GM23248 (cell line): ENCODE measurements at regions not wholly inside any gene's neighbourhood (a gene's known extent, or its start where the extent isn't known, plus 50 kb on each side); places are given as distances from the start of the nearest gene placed in this dataset.

Experiments
- DNase-seq: peaks from one replicate; pipeline ENCODE4 v3.0.0-alpha.2; 2015
- H2AFZ ChIP-seq: fragments of 200-600 bp; sonication (generic); 2 replicates; pipeline ENCODE4 v1.6.1; 2016; ENCODE audit warnings: antibody characterized with exemption
- H3F3A ChIP-seq: fragments of 200-600 bp; sonication (generic); 2 replicates; pipeline ENCODE4 v1.6.1; 2016; ENCODE audit warnings: mild to moderate bottlenecking, antibody characterized with exemption, mixed run types; ENCODE audit not compliant: insufficient read depth
- H3K27ac ChIP-seq: fragments of 200-600 bp; sonication (generic); 2 replicates; pipeline ENCODE4 v1.5.1; 2016; ENCODE audit warnings: mild to moderate bottlenecking
- H3K27me3 ChIP-seq: fragments of 200-600 bp; sonication (generic); replicated peaks from 2 replicates; pipeline ENCODE4 v1.6.1; 2016; ENCODE audit warnings: mild to moderate bottlenecking; ENCODE audit not compliant: insufficient read depth
- H3K36me3 ChIP-seq: fragments of 200-600 bp; sonication (generic); 2 replicates; pipeline ENCODE4 v1.6.1; 2016; ENCODE audit warnings: low read depth, mild to moderate bottlenecking
- H3K4me1 ChIP-seq: fragments of 200-600 bp; sonication (generic); 2 replicates; pipeline ENCODE4 v1.6.1; 2016; ENCODE audit warnings: mild to moderate bottlenecking; ENCODE audit not compliant: insufficient read depth
- H3K4me2 ChIP-seq: fragments of 200-600 bp; sonication (generic); one replicate; pipeline ENCODE4 v1.6.1; 2016; ENCODE audit warnings: mild to moderate bottlenecking; ENCODE audit not compliant: unreplicated experiment
- H3K4me3 ChIP-seq: fragments of 200-600 bp; sonication (generic); 2 replicates; pipeline ENCODE4 v1.5.1; 2016; ENCODE audit warnings: mild to moderate bottlenecking
- H3K79me2 ChIP-seq: fragments of 200-600 bp; sonication (generic); 2 replicates; pipeline ENCODE4 v1.6.1; 2016; ENCODE audit warnings: mild to moderate bottlenecking; ENCODE audit not compliant: insufficient read depth
- H3K9ac ChIP-seq: fragments of 200-600 bp; sonication (generic); 2 replicates; pipeline ENCODE4 v1.6.1; 2016; ENCODE audit warnings: mild to moderate bottlenecking
- H3K9me2 ChIP-seq: fragments of 200-600 bp; sonication (generic); 2 replicates; pipeline ENCODE4 v1.6.1; 2016; ENCODE audit warnings: mixed run types, mild to moderate bottlenecking, moderate library complexity; ENCODE audit not compliant: insufficient read depth
- H3K9me3 ChIP-seq: fragments of 200-600 bp; sonication (generic); one replicate; pipeline ENCODE4 v1.6.1; 2017; ENCODE audit warnings: low read depth
- H4K20me1 ChIP-seq: fragments of 200-600 bp; sonication (generic); 2 replicates; pipeline ENCODE4 v1.6.0; 2016; ENCODE audit not compliant: insufficient read depth
- EZH2 ChIP-seq: fragments of 200-600 bp; sonication (generic); IDR thresholded peaks from 2 replicates; pipeline ENCODE4 v1.6.1; 2018; ENCODE audit warnings: antibody characterized with exemption, mild to moderate bottlenecking; ENCODE audit not compliant: insufficient read depth, poor library complexity, severe bottlenecking
- EZH2phosphoT487 ChIP-seq: fragments of 200-600 bp; sonication (generic); IDR thresholded peaks from 2 replicates; pipeline ENCODE4 v1.6.1; 2018; ENCODE audit warnings: antibody characterized with exemption, moderate library complexity, mild to moderate bottlenecking, low read depth; ENCODE audit not compliant: insufficient read depth
- WGBS, 2 experiments: methylation state at CpG; one replicate each; pipeline ENCODE4 v1.1.6; 2015 to 2017; ENCODE audit warnings: low lambda C conversion rate in 2 of 2, low coverage in 1 of 2; ENCODE audit errors: missing lambda C conversion rate in 2 of 2; 5-methylcytosine and 5-hydroxymethylcytosine counted together
- in situ Hi-C: fragments of 300-500 bp; cut with MboI; formaldehyde crosslinking; loops from 2 replicates; pipeline ENCODE4 v1.15.0; 2020

DNA sequence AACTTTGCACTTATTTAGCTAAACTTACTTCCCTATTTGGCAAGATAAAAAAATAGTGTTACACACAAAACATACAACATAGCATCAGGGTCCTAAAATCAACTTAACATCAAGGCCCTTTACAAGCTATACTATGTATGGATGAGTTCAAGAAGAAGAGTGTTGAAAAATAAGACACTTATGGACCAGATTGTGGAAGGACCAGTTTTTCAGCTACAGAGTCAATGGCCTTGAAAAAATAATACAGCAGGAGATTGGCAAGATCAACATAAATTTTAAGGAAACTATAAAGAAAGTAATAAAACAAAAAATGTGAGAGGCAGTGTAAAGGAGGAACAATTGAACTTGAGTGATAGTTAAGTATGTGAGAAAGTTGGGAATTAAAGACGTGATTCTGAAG, 66.3 kb upstream of the BBX start:
- Histone ChIP-seq H3K9ac (no peak overlapping the region), H4K20me1 (no peaks in the 10 kb centered on the region), H3K36me3 (no peaks in the 10 kb centered on the region), H3K9me2 (no peaks in the 10 kb centered on the region), H3K4me1 (peaks cover 7% of the 10 kb centered on the region; the same call in 1 of the 2 replicates), H2AFZ (no peak overlapping the region), H3F3A (no peaks in the 10 kb centered on the region), H3K4me3 (no peak overlapping the region), H3K79me2 (no peaks in the 10 kb centered on the region), H3K27ac (no peak overlapping the region), H3K27me3 (no peaks in the 10 kb centered on the region), H3K4me2 (no peak overlapping the region), H3K9me3 (no peaks in the 10 kb centered on the region)
- no peak for TF ChIP-seq EZH2
- no peak for TF ChIP-seq EZH2phosphoT487
- no peak for DNase-seq
- WGBS, 2 experiments, result 47 to 59% methylated on average over 1 of the region's 1 CpG
- in situ Hi-C loops, result no loop called here

- Histone ChIP-seq H3K9me2 (no peaks in the 10 kb centered on the region), H3K4me3 (no peak overlapping the region), H3K9ac (no peak overlapping the region), H4K20me1 (no peaks in the 10 kb centered on the region), H3K9me3 (no peaks in the 10 kb centered on the region), H3K4me1 (no peaks in the 10 kb centered on the region), H2AFZ (no peak overlapping the region), H3K4me2 (no peak overlapping the region), H3K79me2 (no peaks in the 10 kb centered on the region), H3K36me3 (no peaks in the 10 kb centered on the region), H3K27me3 (no peaks in the 10 kb centered on the region), H3K27ac (no peak overlapping the region), H3F3A (no peaks in the 10 kb centered on the region)
- no peak for TF ChIP-seq EZH2phosphoT487
- no peak for TF ChIP-seq EZH2
- in situ Hi-C loops, result no loop called here
- DNase-seq, result no peak
Observed at GRCh38 chr3:107458871-107459270, 63.9 kb upstream of the BBX start.

- H3K9me2 ChIP-seq, result no peaks in the 10 kb centered on the region
- in situ Hi-C loops, result no loop called here
- H3K4me2 ChIP-seq, result no peak overlapping the region
- no peak overlapping the region for H3K4me3 ChIP-seq
- H3K36me3 ChIP-seq, result no peaks in the 10 kb centered on the region
- 79 to 82% methylated on average over 5 of the region's 5 CpGs for WGBS, 2 experiments
- no peaks in the 10 kb centered on the region for H3K79me2 ChIP-seq
- H3F3A ChIP-seq, result no peaks in the 10 kb centered on the region
- no peak for DNase-seq
- H3K9ac ChIP-seq, result no peak overlapping the region
- no peak overlapping the region for H2AFZ ChIP-seq
- H3K4me1 ChIP-seq, result no peaks in the 10 kb centered on the region
- no peaks in the 10 kb centered on the region for H3K27me3 ChIP-seq
- no peak overlapping the region for H3K27ac ChIP-seq
- TF ChIP-seq EZH2, result no peak
- no peak for TF ChIP-seq EZH2phosphoT487
- H4K20me1 ChIP-seq, result no peaks in the 10 kb centered on the region
- H3K9me3 ChIP-seq, result no peaks in the 10 kb centered on the region
Observed at GRCh38 chr3:107461721-107462120, 61.0 kb upstream of the BBX start.

- Histone ChIP-seq H3K36me3 (no peaks in the 10 kb centered on the region), H2AFZ (no peak overlapping the region), H3K79me2 (no peaks in the 10 kb centered on the region), H3K27me3 (no peaks in the 10 kb centered on the region), H3K9ac (no peak overlapping the region), H3K4me2 (no peak overlapping the region), H3K27ac (no peak overlapping the region), H3F3A (no peaks in the 10 kb centered on the region), H3K9me3 (no peaks in the 10 kb centered on the region), H3K4me3 (no peak overlapping the region), H3K4me1 (no peaks in the 10 kb centered on the region), H4K20me1 (no peaks in the 10 kb centered on the region), H3K9me2 (no peaks in the 10 kb centered on the region)
- no peak for DNase-seq
- TF ChIP-seq EZH2phosphoT487 (no peak), EZH2 (no peak)
- in situ Hi-C loops, result no loop called here
- WGBS, 2 experiments, result 45 to 47% methylated on average over 2 of the region's 2 CpGs
Observed at GRCh38 chr3:107464037-107464436, 58.7 kb upstream of the BBX start.

DNA sequence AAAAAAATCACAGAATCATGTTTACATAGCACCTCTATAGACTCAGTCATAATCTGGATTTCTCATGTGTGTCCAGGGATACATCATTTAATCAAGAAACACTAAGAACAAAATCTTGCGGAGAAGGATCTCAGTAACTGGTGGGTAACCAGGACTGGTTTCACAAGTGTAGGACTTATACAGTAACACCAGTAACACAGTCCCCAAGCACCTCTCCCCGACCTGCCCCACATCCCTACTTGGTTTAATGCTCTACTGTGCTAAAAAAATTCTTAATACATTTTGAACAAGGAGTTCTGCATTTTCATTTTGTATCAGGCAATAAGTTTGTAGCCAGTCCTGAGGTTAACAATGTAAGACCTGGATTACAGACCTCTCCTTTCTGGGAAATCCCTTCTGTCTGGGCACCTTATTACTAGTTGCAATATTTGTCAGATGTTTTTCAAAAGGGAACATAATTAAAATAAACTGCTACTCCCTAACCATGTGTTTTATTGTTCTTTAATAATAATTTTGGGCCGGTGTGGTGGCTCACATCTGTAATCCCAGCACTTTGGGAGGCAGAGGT, 57.6 kb upstream of the BBX start:
- Histone ChIP-seq H4K20me1 (no peaks in the 10 kb centered on the region), H3K36me3 (no peaks in the 10 kb centered on the region), H3K4me2 (no peak overlapping the region), H3K27me3 (no peaks in the 10 kb centered on the region), H2AFZ (no peak overlapping the region), H3K9ac (no peak overlapping the region), H3K4me3 (no peak overlapping the region), H3K9me2 (no peaks in the 10 kb centered on the region), H3K27ac (no peak overlapping the region), H3K9me3 (no peaks in the 10 kb centered on the region), H3F3A (no peaks in the 10 kb centered on the region), H3K4me1 (no peaks in the 10 kb centered on the region), H3K79me2 (no peaks in the 10 kb centered on the region)
- WGBS, 2 experiments, result 62 to 64% methylated on average over 3 of the region's 3 CpGs
- TF ChIP-seq EZH2phosphoT487 (no peak), EZH2 (no peak)
- in situ Hi-C loops, result no loop called here
- DNase-seq, result no peak
